Uterus (tissue), 3 donors: ENCODE measurements at regions not wholly inside any gene's neighbourhood (a gene's known extent, or its start where the extent isn't known, plus 50 kb on each side); places are given as distances from the start of the nearest gene placed in this dataset.
"Not testable (repeated sequence)": the region's sequence is repeated elsewhere in the genome, so short reads cannot be mapped to it uniquely, and the experiment has no call there.

Experiments
- DNase-seq, 2 donors: peaks; one replicate each; pipeline ENCODE4 v3.0.0-alpha.2; 2019 to 2020
- H3K27ac ChIP-seq, 2 donors: fragments of 200-600 bp; sonication (generic); 1 replicate in 1 of 2; 2 replicates in 1 of 2; pipeline ENCODE4 v1.5.1; 2016 to 2018
- H3K27me3 ChIP-seq, 2 donors: fragments of 200-600 bp; sonication (generic); one replicate each; pipeline ENCODE4 v1.5.1; 2018 to 2019; ENCODE audit warnings: control low read depth in 1 of 2
- H3K36me3 ChIP-seq, 2 donors: fragments of 200-600 bp; sonication (generic); one replicate each; pipeline ENCODE4 v1.5.1; 2019; ENCODE audit warnings: control low read depth in 1 of 2
- H3K4me1 ChIP-seq, 2 donors: fragments of 200-600 bp; sonication (generic); one replicate each; pipeline ENCODE4 v1.5.1; 2018 to 2019; ENCODE audit warnings: control low read depth in 1 of 2
- H3K4me3 ChIP-seq, 2 donors: fragments of 200-600 bp; sonication (generic); 1 replicate in 1 of 2; 2 replicates in 1 of 2; pipeline ENCODE4 v1.5.1; 2018 to 2019; ENCODE audit warnings: mild to moderate bottlenecking in 1 of 2
- H3K9me3 ChIP-seq, 2 donors: fragments of 200-600 bp; sonication (generic); one replicate each; pipeline ENCODE4 v1.5.1; 2019; ENCODE audit warnings: control low read depth in 1 of 2
- CTCF ChIP-seq, 4 experiments: fragments of 200-600 bp in 2 of 4; fragments of 450-650 bp in 2 of 4; sonication (generic) in 2 of 4; IDR thresholded peaks; one replicate each; pipeline ENCODE4 v1.5.1; 2016 to 2019; ENCODE audit warnings: antibody characterized with exemption in 4 of 4, mild to moderate bottlenecking in 2 of 4, moderate library complexity in 1 of 4
- POLR2A ChIP-seq, 2 donors: fragments of 450-650 bp; IDR thresholded peaks; one replicate each; pipeline ENCODE4 v1.6.1; 2016; ENCODE audit warnings: antibody characterized with exemption in 2 of 2, mild to moderate bottlenecking in 1 of 2, moderate library complexity in 1 of 2
- intact Hi-C: fragments of 100-400 bp; cut with DNase I; formaldehyde crosslinking; loops from one replicate; pipeline ENCODE4 v1.15.1; 2023; ENCODE audit warnings: low total_unique reads
- donor health status: DM: yes; HTN: yes; CAD: no.

- Histone ChIP-seq H3K4me3 (no peak overlapping the region), H3K27ac (no peak overlapping the region), H3K36me3 (no peaks in the 10 kb centered on the region), H3K4me1 (no peaks in the 10 kb centered on the region), H3K27me3 (no peaks in the 10 kb centered on the region), H3K9me3 (no peaks in the 10 kb centered on the region)
- no peak for DNase-seq
- TF ChIP-seq POLR2A (IDR thresholded peaks at IDR 0.05): no peak
- no peak for TF ChIP-seq CTCF (IDR thresholded peaks at IDR 0.05)
- intact Hi-C loops: no loop called here
Measured at GRCh38 chr5:12616093-12616492, 711.8 kb upstream of the CTNND2 start.

- Histone ChIP-seq H3K4me3 (no peak overlapping the region), H3K4me1 (no peaks in the 10 kb centered on the region), H3K9me3 (no peaks in the 10 kb centered on the region), H3K36me3 (no peaks in the 10 kb centered on the region), H3K27ac (no peak overlapping the region), H3K27me3 (no peaks in the 10 kb centered on the region)
- TF ChIP-seq POLR2A (IDR thresholded peaks at IDR 0.05): no peak
- no peak for TF ChIP-seq CTCF (IDR thresholded peaks at IDR 0.05)
- DNase-seq: no peak
- intact Hi-C loops: no loop called here
Measured at GRCh38 chr5:12615141-12615820, 711.0 kb upstream of the CTNND2 start.

GRCh38 chr5:12614608-12615007, 710.4 kb upstream of the CTNND2 start:
- no peak for DNase-seq

GRCh38 chr5:12611132-12611531, 706.9 kb upstream of the CTNND2 start:
- Histone ChIP-seq H3K27ac (no peak overlapping the region), H3K4me1 (no peaks in the 10 kb centered on the region), H3K27me3 (no peaks in the 10 kb centered on the region), H3K4me3 (no peak overlapping the region), H3K36me3 (no peaks in the 10 kb centered on the region), H3K9me3 (no peaks in the 10 kb centered on the region)
- no peak for DNase-seq
- TF ChIP-seq CTCF (IDR thresholded peaks at IDR 0.05) (no peak), POLR2A (IDR thresholded peaks at IDR 0.05) (no peak)
- intact Hi-C loops: no loop called here

More at GRCh38 chr5:12614608-12615007, 710.4 kb upstream of the CTNND2 start:
- TF ChIP-seq POLR2A (IDR thresholded peaks at IDR 0.05) (no peak), CTCF (IDR thresholded peaks at IDR 0.05) (no peak)
- H3K4me1 ChIP-seq: no peaks in the 10 kb centered on the region
- no peak overlapping the region for H3K4me3 ChIP-seq
- H3K27me3 ChIP-seq: no peaks in the 10 kb centered on the region
- H3K9me3 ChIP-seq: no peaks in the 10 kb centered on the region
- H3K27ac ChIP-seq: no peak overlapping the region
- H3K36me3 ChIP-seq: no peaks in the 10 kb centered on the region
- intact Hi-C loops: no loop called here

GRCh38 chr5:12607817-12608216, 703.6 kb upstream of the CTNND2 start:
- H3K27ac ChIP-seq, intact Hi-C loops, DNase-seq, H3K9me3 ChIP-seq, H3K27me3 ChIP-seq, H3K4me1 ChIP-seq, H3K4me3 ChIP-seq, H3K36me3 ChIP-seq: not testable (repeated sequence)

GRCh38 chr5:12592228-12592627, 688.0 kb upstream of the CTNND2 start:
- Histone ChIP-seq H3K4me1 (no peaks in the 10 kb centered on the region), H3K9me3 (no peaks in the 10 kb centered on the region), H3K27me3 (no peaks in the 10 kb centered on the region), H3K4me3 (no peak overlapping the region), H3K36me3 (no peaks in the 10 kb centered on the region), H3K27ac (no peak overlapping the region)
- no peak for TF ChIP-seq CTCF (IDR thresholded peaks at IDR 0.05)
- TF ChIP-seq POLR2A (IDR thresholded peaks at IDR 0.05): no peak
- no peak for DNase-seq
- intact Hi-C loops: no loop called here
